T-helper 17 cell (primary cell): ENCODE measurements at regions not wholly inside any gene's neighbourhood (a gene's known extent, or its start where the extent isn't known, plus 50 kb on each side); places are given as distances from the start of the nearest gene placed in this dataset.
A peak's percentile ranks its signal among the peaks of the same experiment; 100 is the strongest.

ENCODE experiments used
- ATAC-seq: fragments of 150-1000 bp; cut with Tn5 transposase; 2 replicates; pipeline ENCODE4 v1.10.0; 2021; ENCODE audit warnings: mild to moderate bottlenecking, moderate library complexity
- DNase-seq, 3 donors: peaks; one replicate each; pipeline versions ENCODE4 v3.0.0 to v3.0.0-alpha.2; 2020 to 2021
- H3K9me3 ChIP-seq: one replicate; pipeline ENCODE4 v1.7.0; 2013; ENCODE audit warnings: low read length, mild to moderate bottlenecking; ENCODE audit not compliant: control insufficient read depth, poor library complexity, severe bottlenecking
- H3K27ac Mint-ChIP-seq: one replicate; pipeline ENCODE4 v1.8.0; 2022; ENCODE audit warnings: mild to moderate bottlenecking, moderate library complexity, mixed read lengths
- H3K27me3 Mint-ChIP-seq: one replicate; pipeline ENCODE4 v1.8.0; 2022; ENCODE audit warnings: mixed read lengths
- H3K36me3 Mint-ChIP-seq: one replicate; pipeline ENCODE4 v1.8.0; 2022; ENCODE audit warnings: low read depth, mixed read lengths
- H3K4me1 Mint-ChIP-seq: one replicate; pipeline ENCODE4 v1.8.0; 2022; ENCODE audit warnings: mild to moderate bottlenecking, mixed read lengths
- H3K4me3 Mint-ChIP-seq: one replicate; pipeline ENCODE4 v1.8.0; 2022; ENCODE audit warnings: mild to moderate bottlenecking, moderate library complexity, mixed read lengths

- DNase-seq (no peak), ATAC-seq (no peak)
- Mint-ChIP-seq H3K27ac (no peak overlapping the region), H3K4me1 (no peaks in the 10 kb centered on the region), H3K27me3 (peaks cover 11% of the 10 kb centered on the region), H3K4me3 (no peak overlapping the region), H3K36me3 (no peaks in the 10 kb centered on the region)
- H3K9me3 ChIP-seq, result no peaks in the 10 kb centered on the region
These were observed 82.5 kb downstream of the PALM2AKAP2 start for GRCh38 chr9:109862452-109862851.

DNA sequence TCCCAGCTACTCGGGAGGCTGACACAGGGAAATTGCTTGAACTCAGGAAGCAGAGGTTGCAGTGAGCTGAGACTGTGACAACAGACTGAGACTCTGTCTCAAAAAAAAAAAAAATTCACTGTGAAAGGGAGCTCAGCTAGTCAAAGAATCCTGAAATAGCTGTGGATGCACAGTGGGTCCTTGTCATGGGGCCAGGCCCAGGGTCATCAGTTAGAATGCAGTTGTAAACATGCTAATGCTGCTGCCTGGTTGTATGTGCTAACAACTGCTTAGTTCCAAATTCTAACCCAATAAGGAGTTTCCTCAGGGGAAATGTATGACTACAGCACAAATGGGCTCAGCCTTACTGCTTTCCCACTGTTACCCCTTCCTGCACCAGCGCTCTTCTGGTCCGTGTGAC lies 84.0 kb downstream of the PALM2AKAP2 start:
- DNase-seq (no peak), ATAC-seq (no peak)
- no peaks in the 10 kb centered on the region for H3K36me3 Mint-ChIP-seq
- H3K27me3 Mint-ChIP-seq, result peaks cover 24% of the 10 kb centered on the region
- H3K9me3 ChIP-seq, result no peaks in the 10 kb centered on the region
- no peak overlapping the region for H3K27ac Mint-ChIP-seq
- H3K4me3 Mint-ChIP-seq, result no peak overlapping the region
- no peaks in the 10 kb centered on the region for H3K4me1 Mint-ChIP-seq

DNA sequence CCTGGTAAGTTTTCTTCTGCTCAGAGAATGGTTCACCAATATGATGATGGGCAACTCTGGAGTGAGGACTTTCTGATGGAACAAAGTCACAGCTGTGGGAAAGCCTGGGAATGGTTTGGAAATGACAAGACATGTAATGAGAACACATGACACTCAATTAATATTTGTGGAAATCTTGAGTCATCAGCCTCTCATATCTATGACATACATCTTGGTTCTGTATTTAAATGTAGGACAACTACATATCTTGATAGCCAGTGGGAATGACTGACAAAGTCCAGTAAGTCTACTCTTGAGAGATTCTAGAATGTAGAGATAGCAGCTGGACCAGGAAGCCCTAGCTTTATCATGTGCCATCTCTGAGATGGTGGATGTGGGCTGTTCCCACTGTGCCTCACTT lies 85.5 kb downstream of the PALM2AKAP2 start:
- DNase-seq (no peak), ATAC-seq (no peak)
- H3K27me3 Mint-ChIP-seq, result peaks cover 33% of the 10 kb centered on the region
- H3K4me1 Mint-ChIP-seq, result no peaks in the 10 kb centered on the region
- H3K9me3 ChIP-seq, result no peaks in the 10 kb centered on the region
- H3K4me3 Mint-ChIP-seq, result no peak overlapping the region
- no peak overlapping the region for H3K27ac Mint-ChIP-seq
- no peaks in the 10 kb centered on the region for H3K36me3 Mint-ChIP-seq

GRCh38 chr9:109868207-109868606 lies 88.2 kb downstream of the PALM2AKAP2 start:
- H3K9me3 ChIP-seq, result no peaks in the 10 kb centered on the region
- DNase-seq, result no peak
- ATAC-seq, result no peak
- peaks cover 41% of the 10 kb centered on the region for H3K27me3 Mint-ChIP-seq
- H3K4me1 Mint-ChIP-seq, result no peaks in the 10 kb centered on the region
- H3K27ac Mint-ChIP-seq, result no peak overlapping the region
- no peaks in the 10 kb centered on the region for H3K36me3 Mint-ChIP-seq
- no peak overlapping the region for H3K4me3 Mint-ChIP-seq

- H3K4me1 Mint-ChIP-seq, result peaks cover 4% of the 10 kb centered on the region
- peaks cover 41% of the 10 kb centered on the region for H3K27me3 Mint-ChIP-seq
- ATAC-seq (no peak), DNase-seq (no peak)
- H3K4me3 Mint-ChIP-seq, result no peak overlapping the region
- no peaks in the 10 kb centered on the region for H3K36me3 Mint-ChIP-seq
- no peaks in the 10 kb centered on the region for H3K9me3 ChIP-seq
- no peak overlapping the region for H3K27ac Mint-ChIP-seq
These were observed 88.7 kb downstream of the PALM2AKAP2 start for GRCh38 chr9:109868722-109869121.

DNA sequence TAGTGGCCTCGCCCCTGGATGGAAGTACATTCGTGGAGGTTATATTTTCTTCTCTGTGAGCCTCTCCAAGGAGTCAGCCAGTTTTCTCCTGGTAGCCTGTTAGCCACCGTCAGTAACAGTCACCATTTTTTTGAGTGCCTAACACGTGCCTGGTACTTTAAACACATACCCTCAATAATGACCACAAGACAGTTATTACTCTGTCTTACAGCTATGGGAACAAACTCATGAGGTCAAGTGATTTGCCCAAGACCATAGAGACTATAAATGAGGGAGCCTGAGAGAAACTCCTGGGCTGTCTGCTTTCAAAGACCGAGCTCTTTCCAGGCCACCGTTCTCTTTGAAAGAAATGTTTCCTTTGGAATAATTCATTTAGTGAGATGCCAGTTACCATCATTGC lies 90.4 kb downstream of the PALM2AKAP2 start:
- Mint-ChIP-seq H3K4me1 (peaks cover 4% of the 10 kb centered on the region), H3K36me3 (no peaks in the 10 kb centered on the region), H3K27me3 (peaks cover 41% of the 10 kb centered on the region), H3K27ac (no peak overlapping the region), H3K4me3 (no peak overlapping the region)
- no peaks in the 10 kb centered on the region for H3K9me3 ChIP-seq
- no peak for ATAC-seq
- no peak for DNase-seq

DNA sequence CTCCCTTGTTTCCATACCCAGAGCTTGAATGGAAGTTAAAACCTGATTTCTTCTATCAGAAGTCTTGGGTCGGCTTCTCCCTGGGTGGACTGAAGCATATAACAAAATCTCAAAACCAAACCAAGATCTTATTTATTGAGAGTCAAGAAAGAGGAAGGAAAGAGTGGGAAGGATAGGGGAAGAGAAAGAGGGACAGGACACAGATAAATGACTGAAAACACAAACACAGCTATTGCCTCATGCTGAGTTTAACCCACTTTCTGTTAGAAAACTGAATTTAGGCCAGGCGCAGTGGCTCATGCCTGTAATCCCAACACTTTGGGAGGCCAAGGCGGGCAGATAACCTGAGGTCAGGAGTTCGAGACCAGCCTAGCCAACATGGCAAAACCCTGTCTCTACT lies 92.9 kb downstream of the PALM2AKAP2 start:
- H3K9me3 ChIP-seq, result no peaks in the 10 kb centered on the region
- H3K27me3 Mint-ChIP-seq, result peaks cover 26% of the 10 kb centered on the region
- no peak overlapping the region for H3K27ac Mint-ChIP-seq
- no peak overlapping the region for H3K4me3 Mint-ChIP-seq
- peaks cover 4% of the 10 kb centered on the region for H3K4me1 Mint-ChIP-seq
- DNase-seq (no peak), ATAC-seq (no peak)
- H3K36me3 Mint-ChIP-seq, result no peaks in the 10 kb centered on the region

DNA sequence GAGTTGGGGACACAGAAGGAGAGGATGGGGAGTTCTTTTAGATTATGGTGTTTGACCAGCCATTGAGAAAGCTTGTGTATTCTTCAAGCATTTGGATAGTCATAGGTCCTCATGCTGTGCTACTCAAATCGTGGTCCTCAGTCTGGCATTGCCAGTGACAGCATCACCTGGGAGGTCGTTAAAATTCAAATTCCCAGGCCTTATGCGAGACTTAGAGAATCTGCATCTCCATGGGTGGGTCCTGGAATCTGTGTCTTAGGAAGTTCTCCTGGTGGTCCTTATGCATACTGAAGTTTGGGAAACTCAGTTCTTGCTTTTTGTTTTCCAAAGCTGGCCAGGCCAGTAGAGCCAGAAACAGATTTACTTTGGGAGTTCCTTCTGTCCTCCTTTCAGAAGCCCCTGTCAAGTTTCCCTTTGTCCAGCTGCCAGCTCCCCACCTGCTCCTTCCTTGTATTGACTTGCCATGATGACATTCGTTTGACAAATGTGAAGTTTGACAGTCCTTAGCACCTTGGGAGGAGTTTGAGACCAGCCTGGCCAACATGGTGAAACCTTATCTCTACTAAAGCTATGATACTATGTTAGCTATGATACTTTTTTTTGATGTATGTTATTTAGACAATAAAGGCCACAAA lies 95.6 kb downstream of the PALM2AKAP2 start:
- H3K9me3 ChIP-seq, result no peaks in the 10 kb centered on the region
- no peak overlapping the region for H3K27ac Mint-ChIP-seq
- H3K4me3 Mint-ChIP-seq, result no peak overlapping the region
- ATAC-seq, result no peak
- no peak for DNase-seq
- peaks cover 4% of the 10 kb centered on the region for H3K4me1 Mint-ChIP-seq
- peaks cover 17% of the 10 kb centered on the region for H3K27me3 Mint-ChIP-seq
- no peaks in the 10 kb centered on the region for H3K36me3 Mint-ChIP-seq

GRCh38 chr9:109880276-109881169 lies 100.5 kb downstream of the PALM2AKAP2 start:
- Mint-ChIP-seq H3K36me3 (no peaks in the 10 kb centered on the region), H3K4me3 (peak overlapping the region; percentile 60), H3K27me3 (peaks cover 9% of the 10 kb centered on the region), H3K4me1 (peaks cover 2% of the 10 kb centered on the region), H3K27ac (no peak overlapping the region)
- peak; percentile 87 for ATAC-seq
- H3K9me3 ChIP-seq, result no peaks in the 10 kb centered on the region
- DNase-seq, result peak in 1 of 3 donors; percentile 11

DNA sequence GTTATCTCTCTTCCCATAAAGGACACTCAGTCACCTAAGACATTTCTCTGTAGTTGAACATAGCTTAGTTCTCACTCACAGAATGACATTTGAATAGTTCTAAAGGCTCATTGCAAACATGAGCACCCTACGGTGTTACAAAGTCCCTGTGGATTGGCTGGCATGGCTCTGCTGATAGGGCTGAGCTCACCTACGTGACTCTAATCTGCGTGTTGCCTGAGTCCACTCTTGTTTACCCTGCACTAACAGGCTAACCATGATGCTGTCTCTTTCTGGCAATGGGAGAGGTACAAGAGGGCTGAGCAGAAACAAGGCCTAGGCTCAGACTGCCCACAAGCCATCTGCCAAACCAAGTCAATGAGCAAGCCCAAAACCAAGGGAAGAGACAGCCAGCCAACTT lies 103.6 kb downstream of the PALM2AKAP2 start:
- no peak for ATAC-seq
- Mint-ChIP-seq H3K36me3 (no peaks in the 10 kb centered on the region), H3K27me3 (peaks cover 9% of the 10 kb centered on the region), H3K4me3 (no peak overlapping the region), H3K27ac (no peak overlapping the region), H3K4me1 (peaks cover 15% of the 10 kb centered on the region)
- H3K9me3 ChIP-seq, result no peaks in the 10 kb centered on the region
- no peak for DNase-seq

- no peaks in the 10 kb centered on the region for H3K27me3 Mint-ChIP-seq
- no peaks in the 10 kb centered on the region for H3K9me3 ChIP-seq
- H3K27ac Mint-ChIP-seq, result peak overlapping the region; percentile 89
- H3K4me3 Mint-ChIP-seq, result no peak overlapping the region
- DNase-seq (no peak), ATAC-seq (no peak)
- H3K36me3 Mint-ChIP-seq, result no peaks in the 10 kb centered on the region
- peaks cover 17% of the 10 kb centered on the region for H3K4me1 Mint-ChIP-seq
These were observed 106.0 kb downstream of the PALM2AKAP2 start for GRCh38 chr9:109886041-109886440.

DNA sequence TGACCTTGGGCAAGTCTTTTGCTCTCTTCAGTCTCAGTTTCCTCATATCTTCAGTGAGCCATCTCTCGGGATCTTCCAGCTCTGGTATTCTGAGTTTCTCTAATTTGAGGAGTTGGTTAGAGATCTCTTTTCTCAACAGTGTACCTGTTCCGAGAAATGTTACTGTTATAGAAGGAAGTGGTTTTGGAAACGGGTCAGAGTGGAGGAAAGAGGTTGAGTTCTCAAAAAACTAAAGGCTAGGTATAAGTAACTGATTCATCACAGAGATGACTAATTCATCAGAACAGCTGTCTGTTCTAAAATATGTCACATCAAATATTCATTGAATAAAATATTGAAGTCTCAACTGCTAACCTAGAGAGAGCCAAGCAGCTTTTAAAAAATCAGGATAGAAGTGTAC lies 106.6 kb downstream of the PALM2AKAP2 start:
- peak; percentile 65 for ATAC-seq
- no peak for DNase-seq
- H3K4me1 Mint-ChIP-seq, result peaks cover 17% of the 10 kb centered on the region
- H3K9me3 ChIP-seq, result no peaks in the 10 kb centered on the region
- peak overlapping the region; percentile 22 for H3K4me3 Mint-ChIP-seq
- peak overlapping the region; percentile 89 for H3K27ac Mint-ChIP-seq
- H3K36me3 Mint-ChIP-seq, result no peaks in the 10 kb centered on the region
- no peaks in the 10 kb centered on the region for H3K27me3 Mint-ChIP-seq

- H3K9me3 ChIP-seq, result no peaks in the 10 kb centered on the region
- ATAC-seq, result no peak
- no peaks in the 10 kb centered on the region for H3K27me3 Mint-ChIP-seq
- H3K36me3 Mint-ChIP-seq, result no peaks in the 10 kb centered on the region
- DNase-seq, result no peak
- peak overlapping the region; percentile 89 for H3K27ac Mint-ChIP-seq
- peaks cover 17% of the 10 kb centered on the region for H3K4me1 Mint-ChIP-seq
- no peak overlapping the region for H3K4me3 Mint-ChIP-seq
These were observed 107.1 kb downstream of the PALM2AKAP2 start for GRCh38 chr9:109887079-109887478.

GRCh38 chr9:109888695-109889094 lies 108.7 kb downstream of the PALM2AKAP2 start:
- no peak overlapping the region for H3K27ac Mint-ChIP-seq
- H3K36me3 Mint-ChIP-seq, result no peaks in the 10 kb centered on the region
- H3K9me3 ChIP-seq, result no peaks in the 10 kb centered on the region
- H3K27me3 Mint-ChIP-seq, result no peaks in the 10 kb centered on the region
- DNase-seq (no peak), ATAC-seq (no peak)
- H3K4me1 Mint-ChIP-seq, result peaks cover 17% of the 10 kb centered on the region
- no peak overlapping the region for H3K4me3 Mint-ChIP-seq
